ENCODE measurements at regions not wholly inside any gene's neighbourhood (a gene's known extent, or its start where the extent isn't known, plus 50 kb on each side); places are given as distances from the start of the nearest gene placed in this dataset.

DNA sequence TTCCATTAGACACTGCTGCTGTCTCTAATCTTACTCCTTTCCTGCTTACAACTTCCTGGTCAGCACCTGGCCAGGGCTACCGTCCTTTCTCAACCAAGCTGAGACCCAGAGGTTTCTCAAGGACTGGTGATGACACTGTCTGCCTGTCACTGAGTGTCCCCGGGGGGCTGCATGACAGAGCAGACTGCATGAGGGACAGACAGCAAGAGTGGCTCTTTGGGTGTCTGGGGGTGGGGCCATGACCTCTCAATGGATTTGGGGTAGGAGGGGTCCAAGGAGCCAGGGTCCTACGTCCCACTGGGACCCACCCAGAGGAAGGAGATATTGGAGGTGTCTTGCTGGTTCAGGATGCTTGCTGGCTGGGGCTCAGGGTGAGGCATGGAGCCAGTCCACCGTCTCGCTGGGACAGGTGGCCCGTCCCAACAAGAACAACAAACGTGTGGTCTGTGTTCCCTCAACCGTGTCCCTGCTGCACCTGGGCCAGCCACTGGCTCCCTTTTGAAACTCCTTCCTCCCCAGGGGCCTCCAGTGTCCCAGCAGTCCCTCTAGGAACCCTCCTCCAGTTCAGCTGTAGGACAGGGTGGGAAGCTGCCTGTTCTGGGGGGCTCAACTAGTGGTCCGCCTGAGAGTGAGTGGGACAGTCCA, 344.6 kb upstream of the AJAP1 start:
- DNase-seq, result no peak

DNA sequence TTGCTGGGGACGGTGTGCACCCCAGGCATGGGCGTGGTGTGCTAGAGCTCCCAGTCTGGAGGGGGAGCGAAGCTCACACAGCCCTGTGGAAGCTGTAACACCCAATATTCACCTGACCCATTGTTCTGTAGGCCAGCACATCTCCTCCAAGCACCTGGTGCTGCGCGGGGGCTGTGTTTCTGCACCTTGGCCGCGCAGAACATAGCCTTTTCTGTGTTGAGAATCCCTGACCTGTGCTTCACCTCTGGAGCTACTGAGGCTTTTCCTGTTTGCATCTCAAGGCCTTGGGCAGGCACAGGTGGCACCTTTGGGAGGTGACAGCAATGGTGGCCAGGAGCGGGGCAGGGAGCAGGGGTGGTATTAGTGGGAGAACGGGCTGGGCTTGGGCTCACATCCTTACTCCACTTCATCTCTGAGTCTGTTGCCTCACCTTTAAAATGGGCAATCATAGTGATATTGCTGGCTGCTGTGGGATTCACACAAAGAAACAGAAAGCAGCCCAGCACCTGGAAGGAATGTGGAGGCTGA, 343.9 kb upstream of the AJAP1 start:
- DNase-seq, result no peak

DNA sequence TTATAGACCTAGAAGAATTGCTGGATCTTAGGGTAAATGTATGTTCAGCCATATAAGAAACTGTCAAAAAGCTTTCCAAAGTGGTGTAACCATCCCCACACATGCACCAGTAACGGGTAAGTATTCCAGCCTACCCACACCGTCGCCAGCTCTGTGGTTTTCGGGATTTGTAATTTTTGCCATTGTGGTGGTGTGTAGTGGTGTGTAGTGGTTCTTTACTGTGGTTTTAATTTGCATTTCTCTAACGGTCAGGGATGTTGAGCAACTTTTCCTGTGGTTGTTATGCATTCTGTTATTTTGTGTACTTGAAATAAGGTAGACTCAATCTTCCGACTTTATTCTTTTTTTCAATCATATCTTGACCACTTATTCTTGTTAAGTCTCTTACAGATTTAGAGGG, 342.4 kb upstream of the AJAP1 start:
- no peak for DNase-seq

DNA sequence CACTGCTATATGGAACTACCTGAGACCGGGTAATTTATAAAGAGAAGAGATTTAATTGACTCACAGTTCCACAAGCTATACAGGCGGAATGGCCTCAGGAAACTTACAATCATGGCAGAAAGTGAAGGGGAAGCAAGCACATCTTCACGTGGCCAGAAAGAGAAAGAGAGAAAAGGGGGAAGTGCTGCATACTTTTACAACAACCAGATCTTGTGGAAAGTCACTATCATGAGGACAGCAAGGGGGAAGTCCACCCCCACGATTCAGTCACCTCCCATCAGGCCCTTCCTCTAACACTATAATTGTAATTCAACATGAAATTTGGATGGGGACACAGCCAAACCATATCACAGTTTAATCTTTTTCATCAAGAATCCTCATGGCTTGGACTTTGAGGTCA, 339.2 kb upstream of the AJAP1 start:
- no peak for DNase-seq

DNA sequence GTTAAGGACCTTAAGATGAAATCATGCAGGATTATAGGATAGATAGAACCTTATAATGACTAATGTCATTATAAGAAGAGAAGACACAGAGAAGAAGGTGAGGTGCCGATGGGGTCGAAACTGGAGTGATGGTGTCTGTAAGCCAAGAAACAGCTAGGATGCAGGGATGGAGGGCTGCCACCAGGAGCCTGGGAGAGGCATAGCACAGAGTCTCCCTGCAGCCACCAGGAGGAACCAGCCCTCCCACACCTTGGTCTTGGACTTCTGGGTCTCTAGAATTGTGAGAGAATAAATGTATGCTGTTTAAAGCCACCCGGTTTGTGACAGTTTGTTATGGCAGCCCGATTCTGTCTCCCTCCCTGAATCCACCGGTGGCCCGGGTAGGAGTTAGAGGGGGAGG, 337.2 kb upstream of the AJAP1 start:
- DNase-seq, result no peak

DNA sequence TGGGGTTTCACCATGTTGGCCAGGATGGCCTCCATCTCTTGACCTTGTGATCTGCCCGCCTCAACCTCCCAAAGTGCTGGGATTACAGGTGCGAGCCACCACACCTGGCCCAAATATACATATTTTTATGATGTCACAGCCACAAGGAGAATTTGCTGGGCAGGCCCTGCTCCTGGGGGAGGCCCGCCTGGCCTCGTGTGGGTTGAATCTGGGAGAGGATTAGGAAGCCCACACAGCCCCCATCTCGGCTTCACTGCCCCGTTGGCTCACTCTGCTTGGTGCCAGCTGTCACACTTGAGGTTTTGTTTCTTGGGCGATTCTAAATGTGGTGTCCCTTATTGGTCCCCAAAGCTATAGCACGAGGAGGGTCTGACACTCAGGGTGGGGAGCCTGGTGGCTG, 335.7 kb upstream of the AJAP1 start:
- DNase-seq, result no peak

DNA sequence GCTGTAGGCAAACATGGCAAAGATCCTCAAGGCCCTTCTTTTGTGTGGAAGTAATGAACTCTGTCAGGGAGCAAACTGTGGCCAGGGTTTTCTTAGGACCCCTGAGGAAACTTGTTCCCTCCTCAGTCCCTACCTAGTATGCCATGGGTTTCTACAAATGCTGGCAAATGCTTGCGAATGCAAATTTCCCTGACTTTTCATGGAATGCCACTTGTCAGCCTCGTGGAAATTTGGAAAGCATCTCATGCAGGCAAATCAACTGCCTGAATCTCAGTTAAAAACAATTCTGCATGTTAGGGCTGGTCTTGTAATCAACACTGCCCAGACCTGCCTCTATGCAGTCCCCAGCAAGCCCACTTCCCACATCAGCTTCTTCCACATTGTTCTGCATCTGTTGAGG, 334.9 kb upstream of the AJAP1 start:
- no peak for DNase-seq

DNA sequence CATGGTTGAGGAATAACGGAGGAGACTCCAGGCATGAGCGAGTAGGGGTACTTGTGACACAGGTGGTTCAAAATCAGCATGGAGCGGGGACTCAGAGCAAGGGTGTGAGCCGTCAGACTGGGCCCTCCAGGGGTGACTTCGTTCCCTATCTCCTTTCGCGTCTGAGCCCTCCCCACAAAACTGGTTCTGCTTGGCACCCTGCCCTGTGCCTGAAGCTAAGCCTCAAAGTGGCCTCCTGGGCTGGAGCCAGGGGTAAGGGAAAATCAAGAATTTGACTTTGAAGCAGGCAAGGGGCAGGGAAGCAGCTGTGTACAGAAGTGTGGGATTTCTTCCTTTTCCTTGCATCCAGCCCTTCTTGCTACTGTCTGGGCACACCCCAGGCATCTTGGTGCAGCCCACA, 331.5 kb upstream of the AJAP1 start:
- no peak for DNase-seq

DNA sequence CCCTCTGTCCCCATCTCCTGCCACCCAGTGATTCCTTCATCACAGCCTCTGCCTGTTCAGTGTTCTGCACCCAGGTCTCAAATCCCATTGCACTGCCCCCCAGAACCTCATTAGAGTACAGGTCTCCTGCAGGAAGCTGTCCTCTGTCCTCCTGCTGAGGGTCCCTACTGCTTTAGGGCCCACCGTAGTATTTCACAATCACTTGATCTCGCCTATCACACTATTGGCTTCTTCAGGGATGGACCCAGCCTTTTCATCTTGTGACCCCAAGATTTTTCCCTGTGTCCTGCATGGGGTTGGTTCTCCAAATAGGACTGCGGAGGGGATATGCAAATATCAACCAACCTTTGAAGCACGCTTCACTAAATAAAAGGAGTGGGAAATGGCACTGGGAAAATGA, 331.1 kb upstream of the AJAP1 start:
- no peak for DNase-seq

DNA sequence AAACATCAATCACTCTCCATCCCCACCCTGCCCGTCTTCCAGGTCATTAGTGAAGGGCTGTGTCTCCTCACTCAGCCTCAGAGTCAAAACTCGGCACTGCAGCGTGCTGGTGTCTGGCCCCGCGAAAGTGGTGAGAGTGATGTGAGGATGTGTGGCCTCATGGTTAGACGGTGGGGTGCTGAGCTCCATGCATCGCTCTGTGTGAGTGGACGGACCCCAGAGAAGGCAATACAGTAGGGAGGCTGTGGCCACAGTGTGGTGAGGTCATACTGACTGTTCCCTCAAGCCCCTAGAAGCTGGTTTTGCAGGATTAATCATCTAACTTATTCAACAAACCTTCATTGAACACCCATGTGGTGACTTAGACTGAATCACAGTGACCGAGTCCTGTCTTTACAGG, 329.9 kb upstream of the AJAP1 start:
- DNase-seq, result no peak

DNA sequence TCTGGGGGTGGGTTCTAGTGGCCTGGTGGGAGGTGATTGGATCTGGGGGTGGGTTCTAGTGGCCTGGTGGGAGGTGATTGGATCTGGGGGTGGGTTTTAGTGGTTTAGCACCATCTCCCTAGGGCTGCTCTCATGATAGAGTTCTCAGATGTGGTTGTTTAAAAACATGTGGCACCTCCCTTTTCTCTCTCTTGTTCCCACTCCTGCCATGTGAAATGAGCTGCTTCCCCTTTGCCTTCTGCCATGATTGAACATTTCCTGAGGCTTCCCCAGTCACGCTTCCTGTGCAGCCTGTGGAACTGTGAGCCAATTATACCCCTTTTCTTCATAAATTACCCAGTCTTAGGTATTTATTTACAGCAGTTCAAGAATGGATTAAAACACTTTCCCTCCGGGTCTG, 327.3 kb upstream of the AJAP1 start:
- no peak for DNase-seq

DNA sequence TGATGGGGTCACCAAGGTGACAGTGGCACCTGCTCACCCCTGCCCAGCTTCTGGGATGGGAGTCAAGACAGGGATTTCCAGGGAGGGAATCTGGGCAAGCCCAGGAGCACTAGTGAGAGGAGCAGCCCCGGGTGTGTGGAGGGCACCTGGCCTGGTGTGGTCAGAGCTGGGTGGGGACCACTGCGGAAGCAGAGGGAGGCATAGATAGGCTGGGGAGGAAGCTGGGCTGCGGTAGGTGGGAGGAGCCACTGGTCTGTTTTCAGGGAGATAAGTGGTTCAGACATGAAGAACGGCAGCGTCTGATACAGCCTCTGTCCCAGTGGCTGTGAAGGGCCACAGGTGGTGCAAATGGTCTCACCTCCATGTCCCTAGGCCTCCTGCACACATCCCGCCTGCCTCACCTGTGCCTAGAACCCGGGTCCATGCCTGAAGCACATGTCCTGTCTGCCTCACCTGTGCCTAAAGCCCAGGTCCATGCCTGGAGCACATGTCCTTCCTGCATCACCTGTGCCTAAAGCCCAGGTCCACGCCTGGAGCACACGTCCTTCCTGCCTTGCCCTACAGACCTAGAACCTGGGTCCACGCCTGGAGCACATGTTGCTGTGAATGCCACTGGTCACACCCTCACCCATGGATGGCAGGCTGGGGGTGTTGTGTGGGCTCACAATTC, 325.9 kb upstream of the AJAP1 start:
- DNase-seq, result no peak

DNA sequence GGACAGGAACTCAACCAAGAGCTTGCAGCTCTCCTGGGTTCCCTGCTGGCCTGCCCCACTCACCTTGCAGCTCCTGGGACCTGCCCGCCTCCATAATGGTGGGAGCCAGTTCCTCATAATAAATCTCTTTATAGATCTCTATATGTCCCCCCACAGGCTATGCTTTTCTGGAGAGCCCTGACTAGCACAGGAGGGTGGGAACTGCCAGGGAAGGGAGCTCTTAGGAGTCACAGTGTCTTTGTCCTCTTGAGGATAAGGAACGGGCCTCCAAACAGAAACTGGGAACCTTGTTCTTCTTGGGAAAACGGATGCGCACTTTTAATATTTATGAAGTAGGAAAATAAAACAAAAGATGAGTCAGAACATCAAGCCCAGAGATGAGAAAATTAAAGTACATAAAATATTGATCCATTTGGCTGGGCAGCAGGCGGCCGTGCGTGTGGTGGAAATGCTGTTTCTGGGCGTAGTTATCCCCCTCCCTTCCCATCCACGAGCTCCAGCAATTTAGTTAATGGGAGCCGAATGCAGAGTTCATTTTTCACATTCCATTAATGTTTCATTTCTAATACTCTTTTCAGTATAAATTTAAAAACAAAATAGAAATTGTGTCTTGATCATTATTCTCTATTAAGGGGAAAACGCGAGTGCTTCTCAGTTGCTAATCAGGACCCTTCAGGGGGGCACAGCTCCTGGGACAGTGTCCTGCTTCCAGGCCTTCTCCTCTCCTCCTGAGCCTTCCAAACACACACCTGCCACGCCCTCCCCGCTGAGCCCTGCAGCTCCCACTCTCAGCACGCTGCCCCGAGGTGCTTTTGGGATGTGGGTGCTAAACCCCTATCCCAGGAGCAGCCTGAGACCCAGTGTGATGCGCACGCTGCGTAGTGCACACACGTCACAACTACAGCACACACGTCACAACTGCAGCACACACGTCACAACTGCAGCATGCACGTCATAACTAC, 323.3 kb upstream of the AJAP1 start:
- DNase-seq, result no peak

DNA sequence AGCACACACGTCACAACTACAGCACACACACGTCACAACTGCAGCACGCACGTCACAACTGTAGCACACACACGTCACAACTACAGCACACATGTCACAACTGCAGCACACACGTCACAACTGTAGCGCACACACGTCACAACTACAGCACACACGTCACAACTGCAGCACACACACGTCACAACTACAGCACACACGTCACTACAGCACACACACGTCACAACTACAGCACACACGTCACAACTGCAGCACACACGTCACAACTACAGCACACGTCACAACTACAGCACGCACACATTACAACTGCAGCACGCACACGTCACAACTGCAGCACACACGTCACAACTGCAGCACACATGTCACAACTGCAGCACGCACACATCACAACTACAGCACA, 322.6 kb upstream of the AJAP1 start:
- no peak for DNase-seq

DNA sequence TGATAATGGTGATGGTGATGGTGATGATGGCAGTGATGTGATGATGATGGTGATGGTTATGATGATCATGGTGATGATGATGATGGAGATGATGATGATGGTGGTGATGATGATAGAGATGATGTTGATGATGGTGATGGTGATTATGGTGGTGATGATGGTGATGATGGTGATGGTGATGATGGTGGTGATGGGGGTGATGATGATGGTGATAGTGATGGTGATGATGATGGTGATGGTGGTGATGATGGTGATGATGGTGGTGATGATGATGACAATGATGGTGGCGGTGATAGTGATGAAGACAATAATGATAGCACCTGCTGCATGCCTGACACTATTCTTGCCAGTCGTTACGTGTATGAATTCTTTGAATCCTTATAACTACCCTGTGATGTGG, 317.9 kb upstream of the AJAP1 start:
- DNase-seq, result no peak

DNA sequence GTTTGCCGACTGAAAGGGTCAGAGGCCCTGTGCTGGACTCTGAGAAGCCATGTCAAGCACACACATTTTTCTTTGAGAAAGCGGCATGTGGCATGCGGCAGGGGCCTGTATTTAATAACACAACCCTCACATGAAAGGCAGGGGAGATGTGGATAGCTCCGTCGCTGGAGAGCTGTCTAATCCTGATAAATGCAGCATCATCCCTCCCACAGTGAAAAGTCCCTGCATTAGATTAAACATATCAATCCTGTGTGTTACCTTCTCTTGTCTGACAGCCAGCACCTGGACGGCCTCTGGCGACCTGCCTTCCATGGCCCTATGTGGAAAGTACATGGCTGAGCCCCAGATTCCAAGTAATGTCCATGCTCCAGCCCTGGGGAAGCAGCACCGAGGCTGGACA, 313.0 kb upstream of the AJAP1 start:
- no peak for DNase-seq

DNA sequence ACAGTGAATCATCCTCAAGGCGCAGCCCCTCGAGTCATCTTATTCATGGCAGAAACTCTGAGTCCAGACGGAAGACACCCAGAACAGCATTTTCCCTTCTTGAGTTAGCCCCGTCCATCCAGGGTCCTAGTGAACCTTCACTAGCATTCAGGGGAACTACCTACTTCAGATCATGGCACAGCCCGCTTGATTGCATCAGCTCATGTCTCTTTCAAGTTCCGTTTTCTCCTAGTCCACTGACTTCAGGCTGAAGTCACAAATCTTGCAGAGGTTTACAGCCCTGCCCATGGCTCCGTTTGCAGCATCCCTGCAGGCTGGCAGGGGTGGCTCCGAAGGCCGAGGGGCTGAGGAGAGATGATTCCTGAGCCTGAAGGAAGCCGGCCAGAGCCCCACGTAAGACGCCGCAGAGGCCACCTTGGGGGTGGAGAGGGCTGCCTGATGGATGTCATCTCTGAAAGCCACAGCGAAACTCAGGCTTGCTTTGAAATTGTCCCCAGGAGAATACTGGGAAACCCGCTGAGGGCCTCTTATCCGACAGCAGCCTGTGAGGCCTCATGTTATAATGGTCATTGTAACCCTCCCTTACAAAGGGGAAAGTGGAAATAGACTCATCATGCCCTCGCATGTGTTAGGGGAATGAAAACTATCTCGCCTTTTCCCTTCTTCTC, 310.2 kb upstream of the AJAP1 start:
- no peak for DNase-seq

DNA sequence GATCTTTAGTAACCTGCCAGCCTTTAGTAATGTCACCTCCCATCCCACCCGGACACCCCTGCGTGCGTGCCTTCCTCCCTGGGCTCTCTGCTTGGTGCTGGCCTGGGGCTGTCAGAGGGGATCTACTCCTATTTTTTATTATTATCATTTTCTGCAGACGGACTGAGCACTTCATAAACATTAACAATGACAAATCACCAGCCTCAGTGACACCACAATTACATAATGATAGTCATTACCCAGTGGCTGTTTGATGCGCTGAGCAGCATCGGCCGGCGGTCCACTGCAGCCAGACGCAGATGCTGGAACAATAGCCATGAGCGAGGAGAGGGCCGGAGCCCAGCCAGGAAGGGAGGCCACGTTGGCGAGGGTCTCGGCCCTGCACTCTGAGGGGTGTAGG, 309.3 kb upstream of the AJAP1 start:
- DNase-seq, result no peak

DNA sequence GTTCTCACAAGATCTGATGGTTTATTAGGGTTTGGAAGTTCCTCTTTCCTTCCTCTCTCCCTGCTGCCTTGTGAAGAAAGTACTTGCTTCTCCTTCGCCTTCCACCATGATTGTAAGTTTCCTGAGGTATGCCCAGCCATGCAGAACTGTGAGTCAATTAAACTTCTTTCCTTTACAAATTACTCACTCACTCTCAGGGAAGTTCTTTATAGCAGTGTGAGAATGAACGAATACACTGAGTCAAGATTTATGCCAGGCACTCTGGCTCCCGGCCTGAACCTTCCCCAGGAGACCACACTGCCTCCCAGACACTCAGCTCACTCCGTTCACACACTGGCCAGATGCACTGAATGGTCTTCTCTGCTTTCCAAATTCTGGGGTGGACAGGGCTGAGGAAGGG, 308.3 kb upstream of the AJAP1 start:
- DNase-seq, result peak in 1 of 56 donors; percentile 1

DNA sequence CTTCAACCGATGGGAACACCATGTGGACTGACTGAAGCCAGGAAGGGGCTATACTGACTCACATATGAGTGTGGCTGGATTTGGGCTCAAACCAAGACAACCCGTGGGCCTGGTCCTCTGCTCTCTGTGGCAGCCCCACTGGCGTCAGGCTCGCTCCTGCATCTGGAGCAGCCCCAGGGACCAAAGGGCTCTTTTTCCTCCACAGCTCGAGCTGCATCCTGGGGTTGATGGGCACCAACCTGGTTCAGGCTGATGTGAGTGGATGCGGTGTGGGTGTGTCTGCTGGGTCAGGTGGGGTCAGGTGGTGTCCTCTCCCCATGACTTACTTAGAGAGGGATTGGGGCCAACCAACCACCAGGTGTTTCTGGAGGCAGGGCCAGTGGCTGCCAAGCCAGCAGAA, 303.0 kb upstream of the AJAP1 start:
- DNase-seq, result no peak

DNA sequence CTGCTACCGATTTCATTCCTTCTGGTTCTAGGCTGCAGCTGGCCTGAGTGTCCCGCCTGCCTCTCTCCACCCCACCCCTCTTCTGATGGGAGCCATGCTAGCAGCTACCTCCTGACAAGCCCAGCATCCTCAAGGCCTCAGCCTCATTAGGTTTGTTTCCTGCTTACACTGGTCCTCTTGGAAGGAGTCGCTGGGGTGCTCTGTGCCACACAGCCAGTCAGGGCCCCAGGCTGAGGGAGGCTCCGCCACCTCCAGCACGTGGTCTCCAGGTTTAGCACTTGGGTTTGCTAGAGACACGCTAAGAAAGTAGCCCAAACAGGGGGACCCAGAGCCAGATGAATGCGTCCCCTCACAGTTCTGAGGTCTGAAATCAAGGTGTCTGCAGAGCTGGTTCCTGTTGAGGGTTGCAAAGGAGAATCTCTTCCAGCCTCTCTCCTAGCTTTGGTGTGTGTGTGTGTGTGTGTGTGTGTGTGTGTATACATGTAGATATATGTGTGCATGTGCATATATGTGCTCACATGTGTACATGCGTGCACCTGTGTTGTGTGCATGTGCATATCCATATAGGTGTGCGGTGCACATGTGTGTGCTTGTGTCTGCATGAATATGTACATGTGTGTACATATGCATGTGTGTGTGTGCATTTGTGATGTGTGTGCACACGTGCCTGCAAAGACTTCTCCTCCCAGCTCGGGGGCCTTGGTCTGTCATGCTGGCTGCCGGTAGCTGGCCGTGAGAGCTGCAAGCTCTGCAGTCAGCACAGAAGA, 301.1 kb upstream of the AJAP1 start:
- no peak for DNase-seq

Data from amygdala (tissue), 56 donors.